GM12878 (cell line): ENCODE measurements at regions not wholly inside any gene's neighbourhood (a gene's known extent, or its start where the extent isn't known, plus 50 kb on each side); places are given as distances from the start of the nearest gene placed in this dataset.
A peak's percentile ranks its signal among the peaks of the same experiment; 100 is the strongest.

Experiments
- ATAC-seq: fragments of 200-7000 bp; cut with Tn5 transposase; 3 replicates; pipeline ENCODE4 v1.9.1; 2020; ENCODE audit warnings: mild to moderate bottlenecking, moderate library complexity
- BruUV-seq: library from RNA; stranded (reverse); fragments of 400-500 nt; replicated peaks from 2 replicates; lab custom pipeline; 2021; lab: Mats Ljungman, UMichigan
- CTCF ChIA-PET: fragments of 300-600 bp; sonication (Branson Sonifier 250); formaldehyde crosslinking; extraction: SDS; loops from one replicate; lab custom pipeline; 2021; ENCODE audit warnings: inconsistent platforms; lab: Yijun Ruan, JAX
- POLR2A ChIA-PET: fragments of 350-600 bp; formaldehyde crosslinking; extraction: SDS; loops from one replicate; lab custom pipeline; 2021; ENCODE audit warnings: inconsistent platforms; lab: Charles Lee
- RAD21 ChIA-PET: fragments of 300-600 bp; sonication (Branson Sonifier 250); formaldehyde crosslinking; loops from one replicate; lab custom pipeline; 2023; ENCODE audit warnings: antibody characterized with exemption; ENCODE audit not compliant: unreplicated experiment; lab: Charles Lee
- SMC1A ChIA-PET: fragments of 300-600 bp; sonication (Branson Sonifier 250); formaldehyde crosslinking; loops from one replicate; lab custom pipeline; 2023; ENCODE audit not compliant: unreplicated experiment, uncharacterized antibody; lab: Charles Lee
- DNase-seq: peaks from one replicate; pipeline ENCODE4 v3.0.0-alpha.2; 2011; ENCODE audit warnings: low read depth, low spot score
- FAIRE-seq: peaks from 3 replicates; lab custom pipeline; 2011; peaks lifted over from hg19 to GRCh38; lab: Jason Lieb, UNC
- H2AFZ ChIP-seq: 2 replicates; pipeline ENCODE4 v1.6.0; 2011; ENCODE audit warnings: low read depth, low read length, control low read depth; ENCODE audit not compliant: control insufficient read depth
- H3K27ac ChIP-seq: 2 replicates; pipeline ENCODE4 v1.5.1; 2011; ENCODE audit warnings: control low read depth; ENCODE audit not compliant: control insufficient read depth, insufficient read depth
- H3K27me3 ChIP-seq, 2 experiments: replicated peaks in 1 of 2; 2 replicates each; pipeline versions ENCODE4 v1.6.0 to v1.6.1; 2011; ENCODE audit warnings: low read length in 1 of 2; ENCODE audit not compliant: control insufficient read depth in 2 of 2, insufficient read depth in 2 of 2
- H3K36me3 ChIP-seq, 2 experiments: 2 replicates each; pipeline ENCODE4 v1.5.1; 2011; ENCODE audit warnings: low read length in 1 of 2; ENCODE audit not compliant: control insufficient read depth in 2 of 2, insufficient read depth in 2 of 2
- H3K4me1 ChIP-seq: 2 replicates; pipeline ENCODE4 v1.6.1; 2011; ENCODE audit warnings: mild to moderate bottlenecking, low read length, moderate library complexity, mixed read lengths; ENCODE audit not compliant: control insufficient read depth, insufficient read depth
- H3K4me2 ChIP-seq: 2 replicates; pipeline ENCODE4 v1.6.0; 2011; ENCODE audit warnings: control low read depth; ENCODE audit not compliant: control insufficient read depth, insufficient read depth
- H3K4me3 ChIP-seq: fragments of 200-600 bp; sonication (generic); 2 replicates; pipeline ENCODE4 v1.5.1; 2016
- H3K79me2 ChIP-seq: 2 replicates; pipeline ENCODE4 v1.6.0; 2011; ENCODE audit warnings: low read length; ENCODE audit not compliant: control insufficient read depth, insufficient read depth
- H3K9ac ChIP-seq: 2 replicates; pipeline ENCODE4 v1.8.0; 2011; ENCODE audit warnings: low read length, control low read depth, mixed read lengths; ENCODE audit not compliant: control insufficient read depth, insufficient read depth
- H3K9me3 ChIP-seq: replicated peaks from 3 replicates; pipeline ENCODE4 v1.5.1; 2011; ENCODE audit warnings: mild to moderate bottlenecking, low read length; ENCODE audit not compliant: control insufficient read depth, insufficient read depth
- H4K20me1 ChIP-seq: 2 replicates; pipeline ENCODE4 v1.6.0; 2011; ENCODE audit not compliant: control insufficient read depth, insufficient read depth
- BCLAF1 ChIP-seq: fragments of 450-650 bp; IDR thresholded peaks from 2 replicates; pipeline ENCODE4 v1.6.1; 2017; ENCODE audit warnings: antibody characterized with exemption, mild to moderate bottlenecking, moderate library complexity
- CBFB ChIP-seq: IDR thresholded peaks from 2 replicates; pipeline ENCODE4 v1.6.1; 2016; ENCODE audit warnings: antibody characterized with exemption, low read depth
- KLF5 ChIP-seq: fragments of 450-650 bp; IDR thresholded peaks from 2 replicates; pipeline ENCODE4 v1.6.1; 2014; ENCODE audit warnings: mild to moderate bottlenecking; ENCODE audit not compliant: partially characterized antibody
- MXI1 ChIP-seq: fragments of 150-350 bp; IDR thresholded peaks from 2 replicates; pipeline ENCODE4 v1.6.1; 2011; ENCODE audit warnings: low read depth, mild to moderate bottlenecking, inconsistent platforms, low read length, improper control_type of control experiment
- PRDM15 ChIP-seq: fragments of 450-650 bp; formaldehyde crosslinking; IDR thresholded peaks from 2 replicates; pipeline ENCODE4 v1.4.0; 2020; ENCODE audit warnings: mild to moderate bottlenecking, moderate library complexity
- SMAD1 ChIP-seq: fragments of 450-650 bp; IDR thresholded peaks from 2 replicates; pipeline ENCODE4 v1.6.1; 2018; ENCODE audit warnings: mild to moderate bottlenecking, low read depth; ENCODE audit not compliant: partially characterized antibody
- SREBF2 ChIP-seq: IDR thresholded peaks from 2 replicates; pipeline ENCODE4 v1.6.1; 2012; ENCODE audit warnings: mild to moderate bottlenecking, low read length
- TBL1XR1 ChIP-seq: IDR thresholded peaks from 2 replicates; pipeline ENCODE4 v1.6.1; 2012; ENCODE audit warnings: low read depth, low read length, improper control_type of control experiment
- WGBS: methylation state at CpG from one replicate; pipeline ENCODE4 v1.1.6; 2016; ENCODE audit warnings: low lambda C conversion rate; ENCODE audit not compliant: insufficient replicate concordance, insufficient coverage; ENCODE audit errors: missing lambda C conversion rate; 5-methylcytosine and 5-hydroxymethylcytosine counted together
- in situ Hi-C: fragments of 300-500 bp; cut with MboI; formaldehyde crosslinking; loops from 9 replicates; pipeline ENCODE4 v1.14.3; 2018; ENCODE audit warnings: mixed read lengths
- intact Hi-C: fragments of 100-400 bp; cut with micrococcal nuclease; formaldehyde crosslinking; loops from one replicate; pipeline ENCODE4 v1.14.2; 2022; ENCODE audit not compliant: unreplicated experiment
- TF ChIP-seq, protein P1 (sequence below): IDR thresholded peaks from 2 replicates; pipeline ENCODE4 v1.6.1; 2011; ENCODE audit warnings: mild to moderate bottlenecking, low read depth, low read length, moderate library complexity; ENCODE audit not compliant: insufficient replicate concordance

DNA sequence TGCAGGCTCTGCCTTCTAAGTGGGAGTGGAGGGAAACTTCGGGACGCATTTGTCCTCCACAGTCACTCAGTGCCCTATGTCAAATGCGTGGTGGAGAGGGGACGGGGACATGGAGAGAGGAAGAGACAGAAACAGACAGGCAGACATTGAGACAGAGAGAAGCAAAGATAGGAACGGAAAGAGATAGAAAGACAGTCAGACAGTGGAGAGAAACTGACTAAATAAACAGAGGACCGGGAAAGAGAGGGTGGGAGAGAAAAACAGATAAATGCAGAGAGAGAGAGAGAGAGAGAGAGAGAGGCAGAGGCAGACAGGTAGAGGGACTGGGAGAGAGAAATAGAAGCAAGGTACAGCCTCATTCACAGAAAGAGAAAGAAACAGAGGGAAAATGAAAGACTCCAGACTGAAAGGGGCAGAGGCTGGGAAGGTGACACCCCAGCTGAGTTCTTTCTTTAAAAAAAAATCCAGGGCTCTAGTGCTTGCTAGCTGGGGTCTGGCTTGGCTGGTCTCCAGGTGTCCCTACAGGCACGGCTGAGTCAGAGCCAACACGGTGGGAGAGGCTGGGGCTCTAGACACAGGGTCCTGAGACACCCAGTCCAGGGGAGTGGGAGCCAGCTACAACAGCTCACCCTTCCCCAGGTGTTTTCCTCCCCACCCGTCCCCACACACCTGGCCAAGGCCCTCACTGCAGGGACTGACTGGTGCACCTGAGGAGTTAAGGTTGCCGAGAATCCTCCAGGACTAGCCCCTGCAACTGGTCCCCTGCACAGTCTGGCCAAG, 506.1 kb upstream of the PROK2 start (continued):
- TF ChIP-seq PRDM15 (CRISPR knock-in tag) (no peak), SMAD1 (no peak), KLF5 (no peak)

GRCh38 chr3:72289692-72290071, 504.7 kb upstream of the PROK2 start:
- no TSS peak for BruUV-seq
- no peak for DNase-seq
- Histone ChIP-seq H3K4me1 (peaks cover 9% of the 10 kb centered on the region), H3K4me2 (peak overlapping the region; percentile 93), H3K36me3 (no peaks in the 10 kb centered on the region), H3K27ac (no peak overlapping the region), H2AFZ (peak overlapping the region; percentile 65), H3K4me3 (peak overlapping the region; percentile 60; the same call in 1 of the 2 replicates), H3K27me3 (no peaks in the 10 kb centered on the region), H3K9ac (no peak overlapping the region), H3K9me3 (no peaks in the 10 kb centered on the region), H3K79me2 (no peaks in the 10 kb centered on the region), H4K20me1 (no peaks in the 10 kb centered on the region)
- 37% methylated on average over 4 of the region's 4 CpGs for WGBS
- ChIA-PET CTCF (no interaction called here), RAD21 (interaction anchor here (1.2 kb wide), 1 partner anchor 211 kb away, joined by 3 read pairs; no protein-coding TSS in a partner anchor), POLR2A (no interaction called here), SMC1A (interaction anchor here (1.2 to 1.5 kb wide), 3 partner anchors 13 to 58 kb away, joined by 3 to 5 read pairs (median 3); no protein-coding TSS in a partner anchor)
- peak; percentile 27; the same call in 2 of the 3 replicates for ATAC-seq
- no peak for FAIRE-seq
- TF ChIP-seq SREBF2: no peak
- TF ChIP-seq, protein P1, sequence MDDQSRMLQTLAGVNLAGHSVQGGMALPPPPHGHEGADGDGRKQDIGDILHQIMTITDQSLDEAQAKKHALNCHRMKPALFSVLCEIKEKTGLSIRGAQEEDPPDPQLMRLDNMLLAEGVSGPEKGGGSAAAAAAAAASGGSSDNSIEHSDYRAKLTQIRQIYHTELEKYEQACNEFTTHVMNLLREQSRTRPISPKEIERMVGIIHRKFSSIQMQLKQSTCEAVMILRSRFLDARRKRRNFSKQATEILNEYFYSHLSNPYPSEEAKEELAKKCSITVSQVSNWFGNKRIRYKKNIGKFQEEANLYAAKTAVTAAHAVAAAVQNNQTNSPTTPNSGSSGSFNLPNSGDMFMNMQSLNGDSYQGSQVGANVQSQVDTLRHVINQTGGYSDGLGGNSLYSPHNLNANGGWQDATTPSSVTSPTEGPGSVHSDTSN: no peak
- no peak for TF ChIP-seq CBFB
- no peak for TF ChIP-seq TBL1XR1
- TF ChIP-seq BCLAF1: no peak
- no peak for TF ChIP-seq MXI1
- intact Hi-C loops (no loop called here), in situ Hi-C loops (no loop called here)
